GM12873 (cell line): ENCODE measurements at regions not wholly inside any gene's neighbourhood (a gene's known extent, or its start where the extent isn't known, plus 50 kb on each side); places are given as distances from the start of the nearest gene placed in this dataset.

Experiments
- TF ChIP-seq, protein P1 (sequence below): IDR thresholded peaks from 2 replicates; pipeline ENCODE4 v1.5.1; 2012; ENCODE audit warnings: low read depth, mild to moderate bottlenecking, moderate library complexity, low read length, control low read depth; ENCODE audit not compliant: insufficient read depth; ENCODE audit errors: missing control alignments

DNA sequence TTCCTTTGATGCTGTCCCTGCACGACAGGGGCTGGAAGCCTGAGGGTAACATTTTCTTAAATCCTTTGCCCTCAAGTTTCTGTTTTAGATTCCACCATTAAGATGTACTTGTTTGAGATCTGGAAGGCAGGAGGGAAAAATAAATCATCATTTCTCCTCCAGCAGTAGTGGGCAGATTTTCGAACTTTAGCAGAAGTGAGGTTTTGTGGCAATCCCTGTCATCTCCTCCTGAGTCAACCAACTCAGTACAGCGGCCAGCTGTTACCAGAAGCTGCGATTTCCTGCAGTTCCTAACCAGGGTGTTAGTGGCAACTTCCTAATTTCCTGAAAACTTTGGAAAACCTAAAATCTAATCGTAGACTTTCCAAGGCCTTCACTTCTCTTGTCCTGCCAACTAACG is 517.2 kb upstream of the ACVR2A start:
- TF ChIP-seq, protein P1, sequence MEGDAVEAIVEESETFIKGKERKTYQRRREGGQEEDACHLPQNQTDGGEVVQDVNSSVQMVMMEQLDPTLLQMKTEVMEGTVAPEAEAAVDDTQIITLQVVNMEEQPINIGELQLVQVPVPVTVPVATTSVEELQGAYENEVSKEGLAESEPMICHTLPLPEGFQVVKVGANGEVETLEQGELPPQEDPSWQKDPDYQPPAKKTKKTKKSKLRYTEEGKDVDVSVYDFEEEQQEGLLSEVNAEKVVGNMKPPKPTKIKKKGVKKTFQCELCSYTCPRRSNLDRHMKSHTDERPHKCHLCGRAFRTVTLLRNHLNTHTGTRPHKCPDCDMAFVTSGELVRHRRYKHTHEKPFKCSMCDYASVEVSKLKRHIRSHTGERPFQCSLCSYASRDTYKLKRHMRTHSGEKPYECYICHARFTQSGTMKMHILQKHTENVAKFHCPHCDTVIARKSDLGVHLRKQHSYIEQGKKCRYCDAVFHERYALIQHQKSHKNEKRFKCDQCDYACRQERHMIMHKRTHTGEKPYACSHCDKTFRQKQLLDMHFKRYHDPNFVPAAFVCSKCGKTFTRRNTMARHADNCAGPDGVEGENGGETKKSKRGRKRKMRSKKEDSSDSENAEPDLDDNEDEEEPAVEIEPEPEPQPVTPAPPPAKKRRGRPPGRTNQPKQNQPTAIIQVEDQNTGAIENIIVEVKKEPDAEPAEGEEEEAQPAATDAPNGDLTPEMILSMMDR: no peak

DNA sequence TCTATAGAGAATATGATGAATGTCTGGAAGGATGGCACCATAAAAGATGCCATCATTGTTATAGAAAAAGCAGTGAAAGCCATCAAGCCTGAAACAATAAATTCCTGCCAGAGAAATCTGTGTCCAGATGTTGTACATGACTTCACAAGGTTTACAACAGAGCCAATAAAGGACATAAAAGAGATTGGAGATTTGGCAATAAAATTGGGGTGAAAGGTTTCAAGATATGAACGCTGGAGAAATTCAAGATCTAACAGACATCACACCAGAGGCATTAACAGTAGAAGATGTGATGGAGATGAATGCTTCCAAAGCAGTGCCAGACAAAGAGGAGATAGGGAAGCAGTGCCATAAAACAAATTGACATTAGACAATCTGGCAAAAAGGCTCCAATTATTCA is 518.8 kb upstream of the ACVR2A start:
- TF ChIP-seq, protein P1: no peak

DNA sequence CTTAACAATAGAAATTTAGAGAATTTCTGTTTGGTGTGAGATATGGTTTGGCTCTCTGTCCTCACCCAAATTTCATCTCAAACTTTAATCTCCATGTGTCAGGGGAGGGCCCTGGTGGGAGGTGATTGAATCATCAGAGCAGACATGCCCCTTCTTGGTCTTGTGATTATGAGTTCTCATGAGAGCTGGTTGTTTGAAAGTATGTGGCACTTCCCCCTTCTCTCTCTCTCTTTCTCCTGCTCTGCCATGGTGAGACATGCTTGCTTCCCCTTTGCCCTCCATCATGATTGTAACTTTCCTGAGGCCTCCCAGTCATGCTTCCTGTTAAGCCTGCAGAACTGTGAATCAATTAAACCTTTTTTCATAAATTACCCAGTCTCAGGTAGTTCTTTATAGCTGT is 524.7 kb upstream of the ACVR2A start:
- TF ChIP-seq, protein P1: no peak

DNA sequence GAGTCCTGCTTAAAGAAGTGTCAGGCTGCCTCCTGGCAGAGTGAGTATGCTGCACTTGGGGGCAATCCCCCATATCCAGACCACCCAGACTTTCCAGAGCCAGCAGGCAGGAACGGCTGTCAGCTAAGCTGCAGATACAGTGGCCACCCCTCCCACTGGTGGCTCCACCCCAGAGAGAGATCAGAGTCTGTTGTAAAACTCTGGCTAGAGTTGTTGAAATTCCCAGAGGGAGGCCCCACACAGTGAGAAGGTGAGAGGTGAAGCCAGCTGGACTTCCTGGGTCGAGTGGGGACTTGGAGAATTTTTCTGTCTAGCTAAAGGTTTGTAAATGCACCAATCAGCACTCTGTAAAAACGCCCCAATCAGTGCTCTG is 533.8 kb upstream of the ACVR2A start:
- TF ChIP-seq, protein P1: no peak

DNA sequence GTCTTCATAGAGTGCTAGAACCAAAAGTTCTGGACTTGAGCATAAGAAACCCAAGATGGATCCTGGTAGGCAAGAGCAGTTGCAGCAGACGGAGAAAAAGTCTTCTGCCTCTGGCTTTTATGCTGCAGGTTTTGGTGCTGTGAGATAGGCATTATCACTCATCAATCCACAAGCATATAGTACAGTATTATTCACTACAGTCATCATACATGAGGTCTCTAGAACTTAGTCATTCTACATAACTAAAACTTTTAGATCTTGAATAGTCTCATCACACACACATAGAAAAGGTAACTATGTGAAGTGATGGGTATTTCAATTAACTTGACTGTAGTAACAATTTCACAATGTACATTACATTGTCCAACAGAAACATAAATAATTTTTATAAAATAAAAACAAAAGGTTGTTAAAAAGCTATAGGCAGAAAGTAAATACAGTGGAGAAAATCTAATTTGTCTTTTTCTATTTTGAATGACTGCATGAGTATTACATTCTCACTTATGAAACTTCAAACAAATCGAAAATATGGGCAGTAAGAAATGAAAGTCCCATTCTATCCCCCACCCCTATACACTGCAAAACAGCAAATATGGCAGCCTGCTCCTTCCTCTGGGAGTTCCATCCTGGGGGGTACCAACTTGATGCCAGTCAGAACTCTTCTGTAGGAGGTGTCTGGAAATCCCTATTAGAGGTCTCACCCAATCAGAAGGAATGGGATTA is 534.3 kb upstream of the ACVR2A start:
- TF ChIP-seq, protein P1: no peak

DNA sequence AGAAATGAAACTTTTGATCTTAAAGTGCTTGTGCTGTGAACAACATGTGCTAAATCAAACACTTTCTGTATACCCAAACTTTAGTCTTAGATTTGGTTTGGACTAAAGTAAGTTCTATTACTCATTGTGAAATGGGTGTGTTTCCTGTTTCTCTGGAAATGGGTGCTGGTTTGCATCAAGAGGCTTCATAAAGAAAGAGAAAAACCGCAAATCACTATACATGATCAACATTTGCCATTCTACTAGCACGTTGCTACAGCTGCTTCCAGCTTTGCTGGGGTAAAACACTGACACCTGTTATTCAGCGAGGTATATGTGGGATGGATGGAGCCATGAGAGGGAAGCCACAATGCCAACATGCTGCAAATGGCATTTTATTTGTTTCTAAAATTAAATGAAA is 547.0 kb upstream of the ACVR2A start:
- TF ChIP-seq, protein P1: no peak

DNA sequence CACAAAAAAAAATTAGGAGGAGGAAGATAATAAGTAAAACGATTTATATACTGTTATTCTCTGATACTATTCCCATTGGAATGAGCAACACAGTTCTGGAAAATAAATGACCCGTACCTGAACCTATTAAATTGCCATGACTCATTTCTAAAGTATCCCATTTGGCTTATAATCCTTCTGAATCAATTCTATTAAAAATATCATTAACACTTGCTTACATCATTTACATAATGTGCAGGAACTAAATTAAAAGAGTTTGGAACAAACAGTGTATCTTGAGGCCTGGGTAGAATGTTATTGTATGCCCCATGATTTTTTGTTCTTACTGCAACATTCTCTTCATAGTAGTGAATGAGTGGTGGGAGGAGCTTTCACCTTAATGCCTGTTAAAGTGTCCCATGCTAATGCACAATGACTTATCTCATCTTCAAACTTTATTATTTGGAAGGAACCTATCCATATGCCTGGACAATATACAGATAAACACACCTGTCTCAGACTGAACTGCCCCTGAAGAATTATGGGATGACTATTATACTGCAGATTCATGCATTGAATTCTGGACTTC is 549.9 kb upstream of the ACVR2A start:
- TF ChIP-seq, protein P1: no peak
